Retinal pigment epithelial cell (primary cell): ENCODE measurements at regions not wholly inside any gene's neighbourhood (a gene's known extent, or its start where the extent isn't known, plus 50 kb on each side); places are given as distances from the start of the nearest gene placed in this dataset.

ENCODE experiments used
- DNase-seq: peaks from one replicate; pipeline ENCODE4 v3.0.0-alpha.2; 2010; ENCODE audit warnings: low read depth
- H3K4me3 ChIP-seq: 2 replicates; pipeline ENCODE4 v1.5.1; 2011; ENCODE audit warnings: mild to moderate bottlenecking, low read length, control low read depth, moderate library complexity
- CTCF ChIP-seq: conservative IDR thresholded peaks from 2 replicates; pipeline ENCODE4 v1.5.1; 2011; ENCODE audit warnings: low read depth, low read length, control low read depth, inconsistent platforms

GRCh38 chr5:61262080-61262479 is 70.0 kb upstream of the ZSWIM6 start:
- H3K4me3 ChIP-seq = no peak overlapping the region
- no peak for TF ChIP-seq CTCF
- DNase-seq = no peak

DNA sequence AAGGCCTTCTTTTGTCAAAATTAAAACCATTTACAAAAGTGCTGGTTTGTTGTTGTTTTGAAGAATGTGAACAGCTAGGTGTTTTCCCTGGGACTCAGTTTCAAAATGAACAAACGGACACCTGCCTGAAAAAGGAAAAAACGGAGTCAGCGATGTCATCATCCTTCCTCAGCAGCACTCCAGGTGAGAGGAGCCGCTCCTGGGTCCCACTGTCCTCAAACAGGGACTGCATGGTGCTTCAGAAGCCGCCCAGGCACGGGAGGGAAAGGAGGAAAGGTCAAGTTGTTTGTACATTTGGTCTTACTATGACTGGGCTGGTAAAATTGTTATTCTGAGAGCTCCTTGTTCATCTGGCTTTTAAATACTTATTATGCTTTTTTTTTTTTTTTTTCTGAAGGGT is 69.0 kb upstream of the ZSWIM6 start:
- no peak for TF ChIP-seq CTCF
- H3K4me3 ChIP-seq = no peak overlapping the region
- DNase-seq = no peak

- no peak for TF ChIP-seq CTCF
- no peak for DNase-seq
- H3K4me3 ChIP-seq = no peak overlapping the region
Observed at GRCh38 chr5:61263561-61264272, 68.3 kb upstream of the ZSWIM6 start.

DNA sequence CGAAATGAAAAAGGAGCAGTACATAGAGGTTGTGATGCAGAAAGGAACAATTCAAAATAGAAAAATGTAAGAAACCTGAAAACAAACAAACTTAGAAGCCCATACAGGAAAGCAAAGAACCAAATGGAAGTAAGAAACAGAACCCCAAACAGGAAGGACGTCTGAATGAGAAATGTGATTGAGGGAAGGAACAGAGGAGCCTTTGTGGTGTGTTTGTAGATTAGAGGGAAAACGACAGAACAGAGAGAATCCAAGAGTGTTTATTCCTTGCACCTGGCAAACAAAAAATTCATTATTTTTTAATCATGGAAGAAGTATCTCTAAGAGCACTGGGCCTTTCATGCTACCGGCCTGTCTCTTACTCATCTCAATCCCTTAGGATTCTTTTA is 67.8 kb upstream of the ZSWIM6 start:
- TF ChIP-seq CTCF = no peak
- H3K4me3 ChIP-seq = no peak overlapping the region
- no peak for DNase-seq

- no peak overlapping the region for H3K4me3 ChIP-seq
- TF ChIP-seq CTCF = no peak
- DNase-seq = no peak
Observed at GRCh38 chr5:61267116-61267515, 64.9 kb upstream of the ZSWIM6 start.

- no peak for TF ChIP-seq CTCF
- H3K4me3 ChIP-seq = no peak overlapping the region
- no peak for DNase-seq
Observed at GRCh38 chr5:61268871-61269270, 63.2 kb upstream of the ZSWIM6 start.

DNA sequence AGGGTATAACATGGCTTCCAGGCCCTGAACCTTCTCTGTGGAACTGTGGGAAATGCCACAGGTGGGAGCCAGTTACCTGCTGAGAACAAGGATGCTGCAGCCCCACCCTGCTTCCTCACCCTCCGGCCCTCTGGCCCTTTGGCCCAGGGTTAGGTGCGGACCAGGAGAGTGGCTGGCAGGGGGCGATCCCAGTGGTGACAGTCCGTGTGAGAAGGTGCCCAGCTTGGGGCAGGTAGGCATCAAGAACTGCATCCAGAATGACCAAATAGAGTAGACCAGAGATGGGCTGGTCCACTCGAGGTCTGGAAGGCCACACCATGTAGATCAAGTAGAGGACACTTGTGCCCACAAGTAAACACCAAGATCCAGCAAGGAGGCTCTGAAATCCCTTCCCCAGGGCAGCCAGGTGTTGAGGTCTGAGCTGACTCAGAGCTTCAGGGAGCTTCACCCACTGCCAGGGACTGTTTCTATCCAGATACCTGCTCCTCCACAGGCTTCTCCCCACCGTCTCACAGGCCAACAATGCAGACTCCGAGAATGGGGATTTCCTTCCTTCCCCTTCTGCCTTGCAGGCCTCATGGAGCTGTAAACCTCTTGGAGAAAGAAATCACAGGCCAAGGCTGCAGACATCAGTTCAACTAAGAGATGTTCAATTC is 61.4 kb upstream of the ZSWIM6 start:
- DNase-seq = no peak
- no peak for TF ChIP-seq CTCF
- H3K4me3 ChIP-seq = no peak overlapping the region
